H9 (cell line): ENCODE measurements at regions not wholly inside any gene's neighbourhood (a gene's known extent, or its start where the extent isn't known, plus 50 kb on each side); places are given as distances from the start of the nearest gene placed in this dataset.

Experiments used
- DNase-seq: peaks from one replicate; pipeline ENCODE4 v3.0.0-alpha.2; 2017
- H2AFZ ChIP-seq: one replicate; pipeline ENCODE4 v1.6.1; 2013; ENCODE audit warnings: mild to moderate bottlenecking, low read length, control low read depth, moderate library complexity
- H2AK5ac ChIP-seq: 2 replicates; pipeline ENCODE4 v1.6.1; 2013; ENCODE audit warnings: low read length, control low read depth, mixed read lengths; ENCODE audit not compliant: insufficient read length
- H2BK120ac ChIP-seq: one replicate; pipeline ENCODE4 v1.6.1; 2013; ENCODE audit warnings: low read depth, mild to moderate bottlenecking, low read length, control low read depth, inconsistent platforms; ENCODE audit not compliant: poor library complexity, severe bottlenecking
- H2BK12ac ChIP-seq: 2 replicates; pipeline ENCODE4 v1.6.1; 2013; ENCODE audit warnings: low read length, control low read depth, mixed read lengths, low read depth; ENCODE audit not compliant: insufficient read length
- H2BK15ac ChIP-seq: 2 replicates; pipeline ENCODE4 v1.6.1; 2013; ENCODE audit warnings: low read depth, low read length, control low read depth
- H2BK20ac ChIP-seq: one replicate; pipeline ENCODE4 v1.6.1; 2013; ENCODE audit warnings: low read depth, mild to moderate bottlenecking, low read length, control low read depth, inconsistent platforms; ENCODE audit not compliant: poor library complexity, severe bottlenecking
- H2BK5ac ChIP-seq: 2 replicates; pipeline ENCODE4 v1.6.1; 2013; ENCODE audit warnings: low read length, control low read depth, mixed read lengths; ENCODE audit not compliant: insufficient read length
- H3K14ac ChIP-seq: 2 replicates; pipeline ENCODE4 v1.6.1; 2013; ENCODE audit warnings: low read length, control low read depth; ENCODE audit not compliant: insufficient read depth
- H3K18ac ChIP-seq: 2 replicates; pipeline ENCODE4 v1.6.1; 2013; ENCODE audit warnings: low read depth, mild to moderate bottlenecking, mixed read lengths, low read length, control low read depth; ENCODE audit not compliant: insufficient read length
- H3K23ac ChIP-seq: 2 replicates; pipeline ENCODE4 v1.6.1; 2013; ENCODE audit warnings: low read length, control low read depth, mixed read lengths, low read depth; ENCODE audit not compliant: insufficient read length
- H3K23me2 ChIP-seq: 2 replicates; pipeline ENCODE4 v1.6.1; 2013; ENCODE audit warnings: low read depth, mild to moderate bottlenecking, mixed read lengths, low read length, control low read depth; ENCODE audit not compliant: insufficient read length, poor library complexity, severe bottlenecking
- H3K27ac ChIP-seq: 2 replicates; pipeline ENCODE4 v1.5.1; 2013; ENCODE audit warnings: low read length, control low read depth, mixed read lengths, low read depth; ENCODE audit not compliant: insufficient read length
- H3K27me3 ChIP-seq: 2 replicates; pipeline ENCODE4 v1.6.1; 2013; ENCODE audit warnings: low read length, control low read depth, inconsistent platforms; ENCODE audit not compliant: insufficient read depth
- H3K4ac ChIP-seq: 2 replicates; pipeline ENCODE4 v1.6.1; 2013; ENCODE audit warnings: low read depth, mild to moderate bottlenecking, control low read depth, inconsistent platforms, low read length, moderate library complexity
- H3K4me1 ChIP-seq: 2 replicates; pipeline ENCODE4 v1.6.1; 2013; ENCODE audit warnings: low read length, control low read depth, inconsistent platforms; ENCODE audit not compliant: insufficient read depth
- H3K4me2 ChIP-seq: 2 replicates; pipeline ENCODE4 v1.6.1; 2013; ENCODE audit warnings: low read length, control low read depth, mixed read lengths; ENCODE audit not compliant: insufficient read length, insufficient read depth
- H3K56ac ChIP-seq: 2 replicates; pipeline ENCODE4 v1.6.1; 2013; ENCODE audit warnings: low read depth, mild to moderate bottlenecking, mixed read lengths, low read length, control low read depth; ENCODE audit not compliant: insufficient read length
- H3K79me1 ChIP-seq: 2 replicates; pipeline ENCODE4 v1.6.1; 2013; ENCODE audit warnings: low read depth, mild to moderate bottlenecking, moderate library complexity, low read length, control low read depth, inconsistent platforms; ENCODE audit not compliant: insufficient read depth, poor library complexity, severe bottlenecking
- H3K79me2 ChIP-seq: 2 replicates; pipeline ENCODE4 v1.6.1; 2013; ENCODE audit warnings: low read length, control low read depth, inconsistent platforms; ENCODE audit not compliant: insufficient read depth
- H3K9ac ChIP-seq: 2 replicates; pipeline ENCODE4 v1.6.1; 2013; ENCODE audit warnings: low read length, control low read depth, mixed read lengths; ENCODE audit not compliant: insufficient read length; ENCODE audit errors: extremely low read depth
- H3K9me3 ChIP-seq: one replicate; pipeline ENCODE4 v1.6.1; 2013; ENCODE audit warnings: low read depth, low read length, inconsistent platforms; ENCODE audit not compliant: control insufficient read depth
- H3T11ph ChIP-seq: one replicate; pipeline ENCODE4 v1.6.1; 2013; ENCODE audit warnings: mild to moderate bottlenecking, low read length, control low read depth, inconsistent platforms
- H4K20me1 ChIP-seq: one replicate; pipeline ENCODE4 v1.6.1; 2013; ENCODE audit not compliant: control insufficient read depth, insufficient read length, insufficient read depth
- H4K5ac ChIP-seq: 2 replicates; pipeline ENCODE4 v1.6.1; 2013; ENCODE audit warnings: low read depth, mild to moderate bottlenecking, mixed read lengths, low read length, control low read depth; ENCODE audit not compliant: insufficient read length
- H4K8ac ChIP-seq: replicated peaks from 2 replicates; pipeline ENCODE4 v1.6.1; 2013; ENCODE audit warnings: low read length, control low read depth, mixed read lengths, low read depth; ENCODE audit not compliant: insufficient read length
- H4K91ac ChIP-seq: 2 replicates; pipeline ENCODE4 v1.6.1; 2013; ENCODE audit warnings: low read depth, mild to moderate bottlenecking, moderate library complexity, mixed read lengths, low read length, control low read depth; ENCODE audit not compliant: insufficient read length
- H3K27ac Mint-ChIP-seq, 3 experiments: 2 replicates in 2 of 3; 3 replicates in 1 of 3; pipeline ENCODE4 v1.8.0; 2020 to 2021; ENCODE audit warnings: mixed read lengths in 3 of 3, mild to moderate bottlenecking in 1 of 3, moderate library complexity in 1 of 3
- H3K27me3 Mint-ChIP-seq: 2 replicates; pipeline ENCODE4 v1.8.0; 2021; ENCODE audit warnings: low read depth, mild to moderate bottlenecking, moderate library complexity, mixed read lengths
- H3K36me3 Mint-ChIP-seq, 3 experiments: 2 replicates in 2 of 3; 3 replicates in 1 of 3; pipeline ENCODE4 v1.8.0; 2020 to 2021; ENCODE audit warnings: low read depth in 3 of 3, mixed read lengths in 3 of 3; ENCODE audit not compliant: insufficient read depth in 1 of 3
- H3K4me1 Mint-ChIP-seq, 2 experiments: 2 replicates each; pipeline ENCODE4 v1.8.0; 2020; ENCODE audit warnings: mixed read lengths in 2 of 2
- H3K4me3 Mint-ChIP-seq, 2 experiments: 2 replicates in 1 of 2; 3 replicates in 1 of 2; pipeline ENCODE4 v1.8.0; 2020 to 2021; ENCODE audit warnings: mild to moderate bottlenecking in 2 of 2, mixed read lengths in 2 of 2, moderate library complexity in 1 of 2
- H3K9me3 Mint-ChIP-seq, 2 experiments: 2 replicates in 1 of 2; 3 replicates in 1 of 2; pipeline ENCODE4 v1.8.0; 2020; ENCODE audit warnings: mild to moderate bottlenecking in 2 of 2, mixed read lengths in 2 of 2, moderate library complexity in 1 of 2
- CTCF ChIP-seq: fragments of 200-600 bp; sonication (generic); conservative IDR thresholded peaks from 3 replicates; pipeline ENCODE4 v1.8.0; 2021; ENCODE audit warnings: antibody characterized with exemption, mild to moderate bottlenecking

DNA sequence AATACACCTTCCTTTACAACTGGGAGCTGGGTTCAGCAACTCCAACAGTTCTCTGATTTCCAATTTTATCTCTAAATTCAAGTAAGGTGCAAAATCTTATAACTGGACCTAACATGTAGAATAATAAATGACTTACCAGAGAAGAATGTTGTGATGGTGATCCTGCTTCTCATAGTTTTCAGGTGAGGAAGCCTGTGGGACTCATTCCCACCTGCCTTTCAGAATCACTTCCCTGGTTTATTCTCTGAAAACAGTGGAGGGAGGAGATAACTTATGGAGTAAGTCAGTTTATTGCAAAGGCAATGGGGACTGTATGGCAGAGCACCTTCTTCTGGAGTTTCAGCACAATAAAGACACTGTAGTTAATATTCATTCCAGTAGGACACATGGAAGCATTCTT, 1188.2 kb upstream of the FAM98A start:
- no peaks in the 10 kb centered on the region; the same call in 1 of the 2 replicates for H3K4me1 ChIP-seq
- H3K4ac ChIP-seq = no peak overlapping the region
- Mint-ChIP-seq H3K4me1 (peaks cover 11 to 21% of the 10 kb centered on the region in 2 experiments), H3K27me3 (peaks cover 2% of the 10 kb centered on the region; the same call in 1 of the 2 replicates), H3K4me3 (no peak overlapping the region), H3K27ac (no peak overlapping the region), H3K9me3 (peaks cover 8 to 14% of the 10 kb centered on the region in 2 experiments), H3K36me3 (peaks cover 8 to 20% (median 16%) of the 10 kb centered on the region in 3 experiments; a peak in 6 of 7 replicates)
- H2AK5ac ChIP-seq = no peak overlapping the region
- H3K9ac ChIP-seq = no peak overlapping the region
- no peak overlapping the region for H3K14ac ChIP-seq
- no peaks in the 10 kb centered on the region for H3K9me3 ChIP-seq
- TF ChIP-seq CTCF = no peak
- no peak overlapping the region for H3K4me2 ChIP-seq
- no peak overlapping the region for H3K56ac ChIP-seq
- H2AFZ ChIP-seq = no peak overlapping the region
- H2BK20ac ChIP-seq = no peak overlapping the region
- no peak overlapping the region for H3K27ac ChIP-seq
- no peak overlapping the region for H3K23ac ChIP-seq
- H3K79me2 ChIP-seq = no peaks in the 10 kb centered on the region
- H2BK120ac ChIP-seq = no peak overlapping the region
- H4K20me1 ChIP-seq = no peaks in the 10 kb centered on the region
- DNase-seq = no peak
- no peak overlapping the region for H3K18ac ChIP-seq
- H2BK12ac ChIP-seq = no peak overlapping the region
- H2BK15ac ChIP-seq = no peak overlapping the region
- no peak overlapping the region for H4K91ac ChIP-seq
- no peak overlapping the region for H2BK5ac ChIP-seq
- no peak overlapping the region for H4K5ac ChIP-seq
- H3K27me3 ChIP-seq = no peaks in the 10 kb centered on the region
- no peak overlapping the region for H4K8ac ChIP-seq
- H3T11ph ChIP-seq = no peak overlapping the region
- H3K23me2 ChIP-seq = no peaks in the 10 kb centered on the region
- H3K79me1 ChIP-seq = no peaks in the 10 kb centered on the region
